ENCODE measurements at regions not wholly inside any gene's neighbourhood (a gene's known extent, or its start where the extent isn't known, plus 50 kb on each side); places are given as distances from the start of the nearest gene placed in this dataset.
"Not testable (repeated sequence)": the region's sequence is repeated elsewhere in the genome, so short reads cannot be mapped to it uniquely, and the experiment has no call there.

GRCh38 chr1:213601705-213602104 lies 386.1 kb upstream of the PROX1 start:
- TF ChIP-seq, protein P1, sequence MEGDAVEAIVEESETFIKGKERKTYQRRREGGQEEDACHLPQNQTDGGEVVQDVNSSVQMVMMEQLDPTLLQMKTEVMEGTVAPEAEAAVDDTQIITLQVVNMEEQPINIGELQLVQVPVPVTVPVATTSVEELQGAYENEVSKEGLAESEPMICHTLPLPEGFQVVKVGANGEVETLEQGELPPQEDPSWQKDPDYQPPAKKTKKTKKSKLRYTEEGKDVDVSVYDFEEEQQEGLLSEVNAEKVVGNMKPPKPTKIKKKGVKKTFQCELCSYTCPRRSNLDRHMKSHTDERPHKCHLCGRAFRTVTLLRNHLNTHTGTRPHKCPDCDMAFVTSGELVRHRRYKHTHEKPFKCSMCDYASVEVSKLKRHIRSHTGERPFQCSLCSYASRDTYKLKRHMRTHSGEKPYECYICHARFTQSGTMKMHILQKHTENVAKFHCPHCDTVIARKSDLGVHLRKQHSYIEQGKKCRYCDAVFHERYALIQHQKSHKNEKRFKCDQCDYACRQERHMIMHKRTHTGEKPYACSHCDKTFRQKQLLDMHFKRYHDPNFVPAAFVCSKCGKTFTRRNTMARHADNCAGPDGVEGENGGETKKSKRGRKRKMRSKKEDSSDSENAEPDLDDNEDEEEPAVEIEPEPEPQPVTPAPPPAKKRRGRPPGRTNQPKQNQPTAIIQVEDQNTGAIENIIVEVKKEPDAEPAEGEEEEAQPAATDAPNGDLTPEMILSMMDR (IDR thresholded peaks at IDR 0.05): not testable (repeated sequence)
- TF ChIP-seq POLR2A, POLR2AphosphoS5 (IDR thresholded peaks at IDR 0.05): not testable (repeated sequence)
